GM18873 (cell line): ENCODE measurements at regions not wholly inside any gene's neighbourhood (a gene's known extent, or its start where the extent isn't known, plus 50 kb on each side); places are given as distances from the start of the nearest gene placed in this dataset.
"Not testable (repeated sequence)": the region's sequence is repeated elsewhere in the genome, so short reads cannot be mapped to it uniquely, and the experiment has no call there.

ENCODE experiments used
- ATAC-seq: cut with Tn5 transposase; IDR thresholded peaks from one replicate; pipeline ENCODE4 v1.9.1; 2021; ENCODE audit warnings: mild to moderate bottlenecking, moderate library complexity, moderate number of reproducible peaks; ENCODE audit not compliant: unreplicated experiment, low FRiP score

DNA sequence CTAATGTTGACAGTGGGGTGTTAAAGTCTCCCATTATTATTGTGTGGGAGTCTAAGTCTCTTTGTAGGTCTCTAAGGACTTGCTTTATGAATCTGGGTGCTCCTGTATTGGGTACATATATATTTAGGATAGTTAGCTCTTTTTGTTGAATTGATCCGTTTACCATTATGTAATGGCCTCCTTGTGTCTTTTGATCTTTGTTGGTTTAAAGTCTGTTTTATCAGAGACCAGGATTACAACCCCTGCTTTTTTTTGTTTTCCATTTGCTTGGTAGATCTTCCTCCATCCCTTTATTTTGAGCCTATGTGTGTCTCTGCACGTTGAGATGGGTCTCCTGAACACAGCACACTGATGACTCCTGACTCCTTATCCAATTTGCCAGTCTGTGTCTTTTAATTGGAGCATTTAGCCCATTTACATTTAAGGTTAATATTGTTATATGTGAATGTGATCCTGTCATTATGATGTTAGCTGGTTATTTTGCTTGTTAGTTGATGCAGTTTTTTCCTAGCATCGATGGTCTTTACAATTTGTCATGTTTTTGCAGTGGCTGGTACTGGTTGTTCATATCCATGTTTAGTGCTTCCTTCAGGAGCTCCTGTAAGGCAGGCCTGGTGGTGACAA is 188.9 kb downstream of the TTC6 start:
- not testable (repeated sequence) for ATAC-seq

DNA sequence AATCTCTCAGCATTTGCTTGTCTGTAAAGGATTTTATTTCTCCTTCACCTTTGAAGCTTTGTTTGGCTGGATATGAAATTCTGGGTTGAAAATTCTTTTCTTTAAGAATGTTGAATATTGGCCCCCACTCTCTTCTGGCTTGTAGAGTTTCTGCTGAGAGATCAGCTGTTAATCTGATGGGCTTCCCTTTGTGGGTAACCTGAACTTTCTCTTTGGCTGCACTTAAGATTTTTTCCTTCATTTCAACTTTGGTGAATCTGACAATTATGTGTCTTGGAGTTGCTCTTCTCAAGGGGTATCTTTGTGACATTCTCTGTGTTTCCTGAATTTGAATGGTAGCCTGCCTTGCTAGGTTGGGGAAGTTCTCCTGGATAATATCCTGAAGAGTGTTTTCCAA is 189.4 kb downstream of the TTC6 start:
- not testable (repeated sequence) for ATAC-seq

DNA sequence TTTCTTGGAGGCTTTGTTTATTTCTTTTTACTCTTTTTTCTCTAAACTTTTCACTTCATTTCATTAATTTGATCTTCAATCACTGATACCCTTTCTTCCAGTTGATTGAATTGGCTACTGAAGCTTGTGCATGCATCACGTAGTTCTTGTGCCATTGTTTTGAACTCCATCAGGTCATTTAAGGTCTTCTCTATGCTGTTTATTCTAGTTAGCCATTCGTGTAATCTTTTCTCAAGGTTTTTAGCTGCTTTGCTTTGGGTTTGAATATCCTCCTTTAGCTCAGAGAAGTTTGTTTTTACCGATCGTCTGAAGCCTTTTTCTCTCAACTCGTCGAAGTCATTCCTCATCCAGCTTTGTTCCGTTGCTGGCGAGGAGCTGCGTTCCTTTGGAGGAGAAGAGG is 189.9 kb downstream of the TTC6 start:
- ATAC-seq, result not testable (repeated sequence)

DNA sequence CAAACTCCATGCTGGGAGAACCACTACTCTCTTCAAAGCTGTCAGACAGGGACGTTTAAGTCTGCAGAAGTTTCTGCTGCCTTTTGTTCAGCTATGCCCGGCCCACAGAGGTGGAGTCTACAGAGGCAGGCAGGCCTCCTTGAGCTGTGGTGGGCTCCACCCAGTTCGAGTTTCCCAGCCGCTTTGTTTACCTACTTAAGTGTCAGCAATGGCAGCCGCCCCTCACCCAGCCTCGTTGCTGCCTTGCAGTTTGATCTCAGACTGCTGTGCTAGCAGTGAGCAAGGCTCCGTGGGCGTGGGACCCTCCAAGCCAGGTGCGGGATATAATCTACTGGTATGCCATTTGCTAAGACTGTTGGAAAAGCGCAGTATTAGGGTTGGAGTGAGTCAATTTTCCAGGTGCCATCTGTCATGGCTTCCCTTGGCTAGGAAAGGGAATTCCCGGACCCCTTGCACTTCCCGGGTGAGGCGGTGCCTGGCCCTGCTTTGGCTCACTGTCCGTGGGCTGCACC is 190.7 kb downstream of the TTC6 start:
- ATAC-seq, result not testable (repeated sequence)

DNA sequence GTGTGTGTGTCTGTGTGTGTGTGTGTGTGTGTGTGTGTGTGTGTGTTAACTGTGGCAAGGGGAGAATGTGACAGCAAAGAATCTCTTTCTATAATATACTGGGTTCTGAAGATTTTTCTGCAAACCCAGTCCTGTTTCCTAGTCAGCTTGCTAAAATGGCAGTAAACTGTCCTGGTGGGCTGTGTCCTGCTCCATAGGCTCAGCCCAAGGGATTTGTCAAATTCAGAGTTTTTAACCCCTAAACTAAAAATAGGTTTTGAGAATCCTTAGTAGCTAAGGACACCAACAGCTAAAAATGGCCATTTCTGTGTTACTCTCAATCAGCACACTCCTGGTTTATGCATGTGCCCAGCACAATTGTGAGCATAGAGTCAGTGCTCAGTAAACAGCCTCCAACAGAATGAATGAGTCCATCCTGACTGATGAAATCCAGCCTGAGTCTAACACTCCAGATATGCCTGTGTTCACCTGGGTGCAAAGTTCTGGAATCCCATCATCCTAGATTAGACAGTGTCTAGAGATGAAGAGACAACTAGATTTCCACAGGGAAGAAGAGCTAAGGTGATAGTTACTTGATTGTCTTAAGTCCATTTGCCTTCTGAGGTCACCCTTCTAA is 192.6 kb downstream of the TTC6 start:
- ATAC-seq, result no peak

DNA sequence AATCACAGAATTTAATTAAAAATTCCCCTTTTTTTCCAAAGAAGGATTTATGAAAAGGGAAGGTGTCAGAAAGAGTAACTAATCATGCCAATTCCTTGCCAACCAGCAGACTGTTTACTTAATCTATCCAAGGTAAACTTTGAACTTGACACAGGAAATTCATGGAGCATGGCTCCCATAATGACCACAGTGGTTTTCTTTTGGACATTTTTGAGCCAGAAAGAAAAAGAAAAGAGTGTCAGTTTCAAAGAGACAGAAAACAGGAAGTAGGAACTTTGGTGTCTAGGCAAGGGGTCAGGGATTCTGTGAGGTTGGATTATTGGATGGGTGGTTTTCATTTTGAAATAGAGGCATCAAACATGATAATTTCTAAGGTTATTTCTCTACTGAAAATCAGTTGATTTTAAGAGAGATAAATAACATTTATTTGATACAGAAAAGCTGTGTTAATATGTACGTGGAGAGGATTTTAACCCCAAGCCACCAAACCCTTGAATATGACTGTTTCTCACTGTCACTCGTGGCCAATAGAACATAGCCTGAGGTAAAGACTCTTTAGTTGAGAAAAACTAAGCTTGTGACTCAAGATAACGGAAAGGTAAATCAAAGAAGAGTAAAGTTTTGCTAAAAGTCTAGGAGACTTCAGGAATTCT is 196.1 kb downstream of the TTC6 start:
- no peak for ATAC-seq

DNA sequence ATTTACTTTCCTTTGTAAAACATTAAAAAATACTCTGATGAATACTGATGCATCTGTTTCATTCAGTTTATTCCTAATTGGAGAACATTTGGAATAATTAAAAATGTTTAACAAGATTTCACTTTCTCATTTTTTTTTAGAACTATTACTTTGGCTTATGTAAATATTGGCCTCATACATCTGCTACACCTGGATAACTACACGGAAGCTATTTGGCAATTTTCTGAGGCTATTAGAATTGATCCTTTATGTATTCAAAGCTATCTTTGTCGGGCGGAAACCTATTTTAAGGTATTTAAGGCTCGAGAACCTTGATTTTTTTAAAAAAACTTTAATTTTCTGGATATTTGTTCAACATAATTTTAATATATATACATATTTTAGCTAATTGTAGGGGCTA is 196.7 kb downstream of the TTC6 start:
- no peak for ATAC-seq

DNA sequence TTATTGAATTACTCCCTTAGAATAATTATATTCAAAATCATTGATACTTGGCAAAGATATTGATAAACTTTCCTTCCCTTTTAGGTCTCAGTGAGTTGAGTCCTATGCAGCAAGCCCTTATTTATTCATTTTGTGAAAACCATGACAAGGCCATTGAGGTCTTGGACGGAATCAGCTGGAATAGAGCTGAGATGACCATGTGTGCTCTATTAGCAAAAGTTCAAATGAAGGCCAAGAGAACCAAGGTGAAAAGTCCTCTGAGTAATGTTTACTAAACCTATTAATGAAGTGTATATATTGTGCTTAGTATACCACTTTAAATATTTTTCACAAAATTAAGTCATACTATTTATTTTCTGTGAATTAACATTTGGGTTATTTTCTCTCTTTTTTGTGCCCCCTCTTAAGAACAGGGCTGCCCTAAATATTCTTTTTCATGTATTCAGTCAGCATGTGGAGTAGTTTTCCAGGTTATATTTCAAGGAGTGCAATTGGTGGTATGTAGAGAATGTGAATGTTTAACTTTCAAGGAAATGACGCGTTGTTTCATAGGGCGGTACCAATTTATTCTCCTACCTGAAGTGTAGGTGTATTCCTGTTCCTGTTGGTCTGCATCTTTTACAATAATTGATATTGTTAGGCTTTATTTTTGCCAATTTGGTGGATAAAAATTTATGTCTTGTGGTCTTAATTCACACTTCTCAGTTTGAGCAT is 201.4 kb downstream of the TTC6 start:
- ATAC-seq, result no peak

DNA sequence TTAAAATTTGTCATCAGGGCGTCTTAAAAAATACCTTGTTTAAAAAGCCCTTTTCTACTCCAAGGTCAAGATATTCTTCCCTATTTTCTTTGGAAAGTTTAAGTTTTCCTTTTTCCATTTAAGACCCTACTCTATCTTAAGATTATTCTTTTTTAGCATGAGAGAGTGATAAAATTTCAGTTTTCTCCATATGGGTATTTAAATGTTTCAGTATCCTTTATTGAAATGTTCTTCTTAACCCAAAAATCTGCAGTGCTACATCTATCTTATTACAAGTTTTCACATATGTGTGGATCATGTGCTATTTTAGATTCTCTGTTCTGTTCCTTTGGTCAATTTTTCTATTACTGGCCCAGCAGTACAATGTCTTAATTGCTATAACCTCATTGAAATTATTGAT is 202.2 kb downstream of the TTC6 start:
- ATAC-seq, result no peak

DNA sequence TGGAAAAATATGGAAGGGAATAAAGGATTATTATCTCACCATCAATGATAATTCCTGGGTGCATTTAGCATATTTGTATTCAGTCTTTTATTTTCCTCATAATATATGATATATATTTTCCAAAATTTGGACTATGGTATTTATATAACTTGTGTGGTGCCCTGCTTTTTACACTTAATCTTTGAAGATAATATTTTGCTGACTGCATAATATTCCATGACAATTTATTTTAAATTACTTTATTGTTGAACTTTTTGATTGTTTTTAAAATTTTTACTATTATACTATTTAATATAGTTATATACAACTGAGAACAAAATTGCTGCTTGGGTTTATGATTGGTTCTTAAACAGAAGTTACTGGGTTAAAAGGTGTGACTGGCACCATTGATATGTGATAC is 212.3 kb downstream of the TTC6 start:
- ATAC-seq, result no peak

DNA sequence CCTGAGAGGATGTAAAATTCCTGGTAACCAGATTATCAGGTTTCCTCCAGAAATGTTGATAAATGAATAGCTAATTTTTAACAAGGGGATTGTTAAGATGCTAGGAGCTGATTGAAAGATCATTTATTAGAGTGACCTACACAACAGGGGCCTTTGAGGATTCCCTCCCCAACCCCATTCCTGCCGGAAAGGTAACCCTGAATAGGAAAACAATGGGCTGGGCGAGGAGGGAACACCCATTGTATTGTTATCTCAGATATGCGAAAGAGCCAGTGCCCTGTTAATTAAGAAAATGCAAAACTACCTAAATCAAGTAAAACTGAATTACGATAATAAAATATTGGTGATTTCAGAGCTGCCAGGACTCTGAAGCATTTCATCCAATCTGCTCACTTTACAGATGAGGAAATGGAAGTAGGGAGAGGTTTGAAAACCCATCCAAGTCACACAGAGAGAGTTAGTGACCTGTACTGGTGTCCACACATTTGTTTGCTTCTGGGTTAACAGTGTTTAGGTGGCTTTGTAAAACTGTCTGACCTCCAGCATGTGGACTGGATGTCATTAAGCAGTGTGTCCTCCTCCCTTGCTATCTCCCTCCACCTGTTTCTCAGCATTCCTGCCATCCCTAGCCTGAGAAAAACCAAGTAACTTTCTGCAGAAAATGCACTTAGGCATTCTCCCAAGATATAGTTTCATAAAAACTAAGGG is 214.8 kb downstream of the TTC6 start:
- no peak for ATAC-seq

DNA sequence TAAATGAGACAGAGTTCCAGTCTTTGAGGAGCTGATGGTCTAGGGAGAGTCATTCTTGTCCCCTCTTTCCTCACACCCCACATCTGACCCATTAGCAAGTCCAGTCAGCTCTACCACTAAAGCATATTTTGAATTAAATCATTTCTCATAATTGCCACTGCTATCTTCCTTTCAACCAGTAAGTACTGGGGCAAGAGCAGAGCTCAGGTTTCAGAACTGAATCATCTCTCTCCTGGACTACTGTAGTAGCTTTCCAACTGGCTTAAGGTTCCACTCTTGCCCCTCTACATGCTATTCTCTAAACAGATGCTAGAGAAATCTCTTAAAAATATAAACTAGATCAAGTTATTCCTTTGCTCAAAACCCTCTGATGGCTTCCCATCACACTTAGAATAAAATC is 218.3 kb downstream of the TTC6 start:
- no peak for ATAC-seq

DNA sequence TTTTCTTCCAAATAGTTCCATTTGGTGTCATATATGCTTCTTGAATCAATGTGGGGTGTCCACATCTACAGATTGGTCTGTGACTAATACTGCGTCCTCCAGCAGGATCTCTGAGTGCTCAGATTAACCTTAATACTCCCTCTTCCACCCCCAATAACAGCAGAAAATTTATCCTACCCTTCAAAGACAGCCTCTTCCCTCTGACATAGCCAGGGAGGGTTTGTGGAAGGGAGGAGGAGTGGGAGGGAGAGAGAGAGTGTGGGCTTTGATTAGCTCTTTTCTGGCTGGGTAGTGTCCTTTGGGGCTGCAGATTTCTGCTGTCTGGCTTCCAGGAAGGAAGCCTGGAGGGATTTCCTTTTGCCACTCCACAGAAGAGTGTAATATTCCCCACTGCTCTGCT is 220.7 kb downstream of the TTC6 start:
- no peak for ATAC-seq

DNA sequence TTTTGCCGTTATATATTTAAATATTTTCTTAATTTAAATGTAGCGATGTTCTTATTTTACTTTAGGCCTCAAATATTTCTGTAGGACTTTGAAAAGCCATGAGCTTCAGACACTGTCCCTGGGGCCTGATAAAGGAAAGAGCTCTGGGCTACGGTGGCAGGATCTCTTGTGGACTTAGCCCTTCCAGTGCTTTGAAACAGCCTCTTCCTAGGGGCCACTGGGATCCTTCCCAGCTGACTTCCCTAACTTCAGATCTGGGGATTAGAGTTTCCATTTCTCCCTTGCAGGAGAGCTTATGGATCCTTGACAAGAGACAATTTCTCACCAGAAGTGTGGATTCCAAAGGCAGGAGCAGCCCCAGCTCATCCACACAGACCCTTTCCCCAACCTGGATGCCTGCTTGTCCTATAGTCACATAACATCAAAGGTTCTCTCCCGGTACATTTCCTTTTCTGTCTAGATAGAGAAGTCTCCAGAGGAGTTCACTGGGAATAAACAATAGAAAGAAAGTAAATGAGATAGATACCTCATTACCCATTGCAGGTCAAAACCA is 221.4 kb downstream of the TTC6 start:
- ATAC-seq, result no peak

DNA sequence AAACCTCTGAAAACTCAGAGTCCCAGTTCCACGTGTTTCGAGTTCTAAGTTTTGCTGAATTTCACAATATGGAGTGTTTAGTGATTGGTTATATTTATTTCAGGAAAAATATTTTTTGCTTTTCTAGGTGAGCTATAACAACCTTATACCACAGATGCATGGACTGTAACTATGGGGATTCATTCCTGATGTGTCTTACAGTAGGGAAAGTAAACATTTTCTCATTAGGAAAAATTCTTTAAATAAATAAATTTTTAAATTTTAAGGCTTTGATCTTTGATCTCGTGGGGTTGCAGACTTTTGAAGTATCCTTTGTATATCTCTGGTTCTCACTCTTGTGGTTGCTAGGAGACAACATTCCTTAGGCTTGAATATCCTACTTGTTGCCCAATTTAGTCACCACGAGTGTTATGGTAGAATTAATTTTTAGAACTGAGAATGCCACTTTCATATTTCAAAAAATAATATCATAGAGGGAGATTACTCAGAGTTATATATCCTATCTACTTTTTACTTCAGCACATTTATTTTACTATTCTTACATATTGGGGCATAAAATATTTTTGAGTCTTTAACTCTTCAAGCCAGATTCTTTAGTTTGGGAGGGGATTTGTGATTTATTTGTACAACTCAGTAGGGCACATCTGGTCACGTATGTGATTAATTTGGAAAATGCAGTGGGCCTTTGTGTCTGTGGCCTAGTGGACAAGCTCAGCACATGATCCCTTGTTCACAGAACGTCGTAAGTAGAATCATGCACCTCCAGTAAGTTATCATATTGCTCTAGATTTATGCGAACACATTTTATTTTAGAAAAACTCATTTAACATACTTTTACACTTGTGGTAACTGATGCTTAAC is 224.0 kb downstream of the TTC6 start:
- no peak for ATAC-seq

DNA sequence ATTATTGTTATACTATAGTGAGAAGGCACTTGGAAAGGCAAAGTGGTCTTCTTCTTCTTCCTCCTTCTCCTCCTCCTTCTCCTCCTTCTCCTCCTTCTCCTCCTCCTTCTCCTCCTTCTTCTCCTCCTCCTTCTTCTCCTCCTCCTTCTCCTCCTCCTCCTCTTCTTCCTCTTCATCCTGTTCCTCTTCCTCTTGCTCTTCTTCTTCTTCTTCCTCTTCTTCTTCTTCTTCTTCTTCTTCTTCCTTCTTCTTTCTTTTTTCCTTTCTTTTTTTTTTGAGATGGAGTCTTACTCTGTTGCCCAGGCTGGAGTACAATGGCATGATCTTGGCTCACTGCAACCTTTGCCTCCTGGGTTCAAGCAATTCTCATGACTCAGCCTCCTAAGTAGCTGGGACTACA is 225.4 kb downstream of the TTC6 start:
- ATAC-seq, result not testable (repeated sequence)

DNA sequence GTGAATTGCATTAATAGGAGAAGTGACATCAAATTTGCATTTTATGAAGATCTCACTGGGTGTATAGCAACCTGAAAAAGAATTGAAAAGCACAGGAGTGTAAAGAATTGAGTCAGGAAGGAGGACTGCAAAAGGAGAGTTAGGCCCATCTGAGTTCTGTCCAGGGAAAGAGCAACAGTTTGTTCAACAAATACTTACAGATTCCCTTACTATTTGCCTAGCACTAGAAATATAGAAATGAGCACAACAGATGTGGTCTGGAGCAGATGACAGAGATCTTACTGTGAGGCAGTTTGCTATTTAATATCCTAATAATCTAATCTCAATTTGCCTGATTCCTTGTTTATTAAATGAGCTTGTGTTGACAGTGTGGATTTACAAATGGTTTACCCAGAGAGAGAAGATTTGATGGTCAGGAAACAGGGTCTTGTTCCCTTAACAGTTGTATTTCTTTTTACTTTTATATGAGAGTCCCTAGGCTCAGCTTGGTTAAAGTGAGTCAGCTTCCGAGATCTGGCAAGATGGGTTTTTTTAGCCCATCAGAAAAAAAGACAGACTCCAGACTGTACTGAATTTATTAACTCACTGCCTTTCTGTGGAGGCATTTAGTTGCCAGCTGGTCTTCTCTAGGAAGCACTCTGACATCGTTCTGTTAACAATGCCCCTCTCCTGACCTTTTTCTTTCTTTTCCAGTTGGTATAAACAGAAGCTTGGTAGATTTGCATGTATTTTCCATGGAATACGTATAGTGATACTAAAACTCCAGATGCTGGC is 229.7 kb downstream of the TTC6 start:
- ATAC-seq, result no peak

DNA sequence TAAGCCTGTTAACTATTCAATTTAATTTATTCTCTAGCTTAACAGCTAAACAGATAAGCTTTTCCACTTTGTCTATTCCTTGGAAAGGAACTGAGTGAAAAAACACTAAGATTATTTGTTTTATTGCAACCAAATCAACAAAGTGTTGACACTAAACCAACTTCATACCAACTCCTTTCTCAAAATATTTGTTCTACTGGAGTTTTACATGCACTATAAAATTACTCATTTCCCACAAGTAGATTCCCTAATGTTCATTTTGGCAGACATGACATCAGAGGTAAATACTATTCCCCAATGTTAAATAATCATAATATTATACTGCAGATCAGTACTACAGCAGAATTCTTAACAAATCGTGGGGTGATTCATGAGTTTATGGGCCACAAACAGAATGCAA is 231.4 kb downstream of the TTC6 start:
- no peak for ATAC-seq

DNA sequence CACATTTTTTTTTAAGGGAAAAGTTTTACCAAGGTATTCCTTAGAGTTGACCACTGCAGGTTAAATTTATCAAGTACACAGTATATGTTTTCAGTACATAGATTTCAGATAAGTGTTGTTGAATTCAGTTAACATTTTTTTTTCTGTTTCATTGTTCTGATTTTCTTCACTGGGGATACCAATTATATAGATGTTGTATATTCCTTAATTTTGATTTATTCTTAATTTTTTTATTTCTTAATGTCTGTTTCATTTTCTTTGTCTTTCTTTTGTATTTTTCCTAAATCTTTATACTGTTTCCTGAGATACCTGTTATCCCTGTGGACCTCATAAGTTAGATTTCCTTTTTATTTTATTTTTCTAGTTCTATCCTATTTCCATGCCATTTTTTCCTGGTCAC is 234.8 kb downstream of the TTC6 start:
- no peak for ATAC-seq
